GM23248 (cell line): ENCODE measurements at regions not wholly inside any gene's neighbourhood (a gene's known extent, or its start where the extent isn't known, plus 50 kb on each side); places are given as distances from the start of the nearest gene placed in this dataset.

ENCODE experiments used
- EZH2 ChIP-seq: fragments of 200-600 bp; sonication (generic); IDR thresholded peaks from 2 replicates; pipeline ENCODE4 v1.6.1; 2018; ENCODE audit warnings: antibody characterized with exemption, mild to moderate bottlenecking; ENCODE audit not compliant: insufficient read depth, poor library complexity, severe bottlenecking
- EZH2phosphoT487 ChIP-seq: fragments of 200-600 bp; sonication (generic); IDR thresholded peaks from 2 replicates; pipeline ENCODE4 v1.6.1; 2018; ENCODE audit warnings: antibody characterized with exemption, moderate library complexity, mild to moderate bottlenecking, low read depth; ENCODE audit not compliant: insufficient read depth

GRCh38 chr6:23021487-23021886, 452.1 kb downstream of the HDGFL1 start:
- no peak for TF ChIP-seq EZH2
- no peak for TF ChIP-seq EZH2phosphoT487
